Keratinocyte (primary cell): ENCODE measurements at regions not wholly inside any gene's neighbourhood (a gene's known extent, or its start where the extent isn't known, plus 50 kb on each side); places are given as distances from the start of the nearest gene placed in this dataset.

Experiments used
- DNase-seq: peaks from one replicate; pipeline ENCODE4 v3.0.0-alpha.2; 2011; ENCODE audit warnings: low read depth, missing footprints, low spot score
- FAIRE-seq: peaks from 2 replicates; lab custom pipeline; 2011; peaks lifted over from hg19 to GRCh38; lab: Jason Lieb, UNC
- H2AFZ ChIP-seq: 2 replicates; pipeline ENCODE4 v1.6.0; 2012; ENCODE audit warnings: low read length, control low read depth, inconsistent platforms; ENCODE audit not compliant: control insufficient read depth
- H3K27ac ChIP-seq: 2 replicates; pipeline ENCODE4 v1.5.1; 2011; ENCODE audit warnings: low read length; ENCODE audit not compliant: control insufficient read depth, insufficient read depth
- H3K27me3 ChIP-seq: 3 replicates; pipeline ENCODE4 v1.6.0; 2011; ENCODE audit warnings: low read length; ENCODE audit not compliant: control insufficient read depth, insufficient read depth; ENCODE audit errors: extremely low read depth
- H3K36me3 ChIP-seq, 2 experiments: 2 replicates in 1 of 2; 3 replicates in 1 of 2; pipeline ENCODE4 v1.5.1; 2011; ENCODE audit warnings: low read length in 2 of 2, mild to moderate bottlenecking in 1 of 2; ENCODE audit not compliant: control insufficient read depth in 2 of 2, insufficient read depth in 2 of 2; ENCODE audit errors: extremely low read depth in 1 of 2
- H3K4me1 ChIP-seq: 3 replicates; pipeline ENCODE4 v1.5.1; 2011; ENCODE audit warnings: low read length; ENCODE audit not compliant: control insufficient read depth, insufficient read depth; ENCODE audit errors: extremely low read depth
- H3K4me2 ChIP-seq: 3 replicates; pipeline ENCODE4 v1.6.0; 2011; ENCODE audit warnings: low read depth, low read length; ENCODE audit not compliant: control insufficient read depth, insufficient read depth; ENCODE audit errors: extremely low read depth
- H3K4me3 ChIP-seq, 3 experiments: fragments of 200-600 bp in 1 of 3; sonication (generic) in 1 of 3; 2 replicates in 2 of 3; 3 replicates in 1 of 3; pipeline ENCODE4 v1.5.1; 2011 to 2016; ENCODE audit warnings: low read length in 3 of 3, mild to moderate bottlenecking in 3 of 3, control low read depth in 2 of 3, inconsistent platforms in 1 of 3, low read depth in 1 of 3, mixed read lengths in 1 of 3, mixed run types in 1 of 3, moderate library complexity in 1 of 3; ENCODE audit not compliant: control insufficient read depth in 2 of 3, insufficient read depth in 2 of 3; ENCODE audit errors: extremely low read depth in 1 of 3
- H3K79me2 ChIP-seq: 2 replicates; pipeline ENCODE4 v1.6.0; 2012; ENCODE audit warnings: low read length; ENCODE audit not compliant: control insufficient read depth, insufficient read depth
- H3K9ac ChIP-seq: 3 replicates; pipeline ENCODE4 v1.6.0; 2011; ENCODE audit warnings: low read length; ENCODE audit not compliant: control insufficient read depth, insufficient read depth; ENCODE audit errors: extremely low read depth
- H3K9me1 ChIP-seq: 3 replicates; pipeline ENCODE4 v1.6.0; 2011; ENCODE audit warnings: low read length; ENCODE audit not compliant: control insufficient read depth, insufficient read depth; ENCODE audit errors: extremely low read depth
- H3K9me3 ChIP-seq: 2 replicates; pipeline ENCODE4 v1.5.1; 2012; ENCODE audit warnings: low read depth, low read length; ENCODE audit not compliant: control insufficient read depth
- H4K20me1 ChIP-seq: 3 replicates; pipeline ENCODE4 v1.6.0; 2011; ENCODE audit warnings: low read length; ENCODE audit not compliant: control insufficient read depth, insufficient read depth; ENCODE audit errors: extremely low read depth
- CTCF ChIP-seq, 3 experiments: IDR thresholded peaks in 1 of 3; conservative IDR thresholded peaks in 1 of 3; optimal IDR thresholded peaks in 1 of 3; 2 replicates in 2 of 3; 3 replicates in 1 of 3; pipeline versions ENCODE3 to v1.5.1; 2011; ENCODE audit warnings: low read length in 3 of 3, mild to moderate bottlenecking in 3 of 3, moderate library complexity in 2 of 3, control low read depth in 1 of 3, inconsistent platforms in 1 of 3; ENCODE audit not compliant: insufficient read depth in 2 of 3; ENCODE audit errors: extremely low read depth in 1 of 3
- EZH2 ChIP-seq: IDR thresholded peaks from one replicate; pipeline ENCODE4 v1.6.1; 2012; ENCODE audit warnings: inconsistent platforms, mild to moderate bottlenecking, low read length, moderate library complexity
- dilution Hi-C: fragments of 300-500 bp; cut with MboI; formaldehyde crosslinking; loops from one replicate; pipeline ENCODE4 v1.7.0; 2020; ENCODE audit warnings: low sequenced_read_pairs; ENCODE audit not compliant: extremely low pct_ligation_motif_present

GRCh38 chrX:134732152-134732551 is 64.9 kb downstream of the PABIR2 start:
- no peaks in the 10 kb centered on the region for H3K36me3 ChIP-seq
- no peak overlapping the region for H3K9ac ChIP-seq
- no peaks in the 10 kb centered on the region for H3K9me3 ChIP-seq
- no peak overlapping the region for H2AFZ ChIP-seq
- no peak overlapping the region for H3K27ac ChIP-seq
- no peaks in the 10 kb centered on the region for H3K27me3 ChIP-seq
- TF ChIP-seq CTCF (optimal IDR thresholded peaks at IDR 0.05 in 1 of 3, IDR thresholded peaks at IDR 0.05 in 1 of 3, conservative IDR thresholded peaks at IDR 0.05 in 1 of 3; ENCODE audit: extremely low read depth in 1 of 3, insufficient read depth in 2 of 3, low read length in 3 of 3) (no peak), EZH2 (no peak)
- dilution Hi-C loops: no loop called here
- H3K4me1 ChIP-seq: no peaks in the 10 kb centered on the region
- FAIRE-seq (no peak), DNase-seq (no peak)
- no peak overlapping the region for H3K4me2 ChIP-seq
- no peaks in the 10 kb centered on the region for H3K9me1 ChIP-seq
- no peaks in the 10 kb centered on the region for H3K79me2 ChIP-seq
- no peaks in the 10 kb centered on the region for H4K20me1 ChIP-seq
- no peak overlapping the region for H3K4me3 ChIP-seq

GRCh38 chrX:134727363-134727762 is 69.1 kb upstream of the PLAC1 start:
- dilution Hi-C loops: no loop called here
- TF ChIP-seq CTCF (optimal IDR thresholded peaks at IDR 0.05 in 1 of 3, IDR thresholded peaks at IDR 0.05 in 1 of 3, conservative IDR thresholded peaks at IDR 0.05 in 1 of 3; ENCODE audit: extremely low read depth in 1 of 3, insufficient read depth in 2 of 3, low read length in 3 of 3) (no peak), EZH2 (no peak)
- FAIRE-seq (no peak), DNase-seq (no peak)
- Histone ChIP-seq H3K36me3 (no peaks in the 10 kb centered on the region), H3K4me3 (no peak overlapping the region), H2AFZ (no peak overlapping the region), H3K9ac (no peak overlapping the region), H3K9me3 (no peaks in the 10 kb centered on the region), H4K20me1 (no peaks in the 10 kb centered on the region), H3K27me3 (no peaks in the 10 kb centered on the region), H3K4me2 (no peak overlapping the region), H3K4me1 (no peaks in the 10 kb centered on the region), H3K27ac (no peak overlapping the region), H3K9me1 (no peaks in the 10 kb centered on the region), H3K79me2 (no peaks in the 10 kb centered on the region)
